ENCODE measurements at regions not wholly inside any gene's neighbourhood (a gene's known extent, or its start where the extent isn't known, plus 50 kb on each side); places are given as distances from the start of the nearest gene placed in this dataset.
"Not testable (repeated sequence)": the region's sequence is repeated elsewhere in the genome, so short reads cannot be mapped to it uniquely, and the experiment has no call there.

DNA sequence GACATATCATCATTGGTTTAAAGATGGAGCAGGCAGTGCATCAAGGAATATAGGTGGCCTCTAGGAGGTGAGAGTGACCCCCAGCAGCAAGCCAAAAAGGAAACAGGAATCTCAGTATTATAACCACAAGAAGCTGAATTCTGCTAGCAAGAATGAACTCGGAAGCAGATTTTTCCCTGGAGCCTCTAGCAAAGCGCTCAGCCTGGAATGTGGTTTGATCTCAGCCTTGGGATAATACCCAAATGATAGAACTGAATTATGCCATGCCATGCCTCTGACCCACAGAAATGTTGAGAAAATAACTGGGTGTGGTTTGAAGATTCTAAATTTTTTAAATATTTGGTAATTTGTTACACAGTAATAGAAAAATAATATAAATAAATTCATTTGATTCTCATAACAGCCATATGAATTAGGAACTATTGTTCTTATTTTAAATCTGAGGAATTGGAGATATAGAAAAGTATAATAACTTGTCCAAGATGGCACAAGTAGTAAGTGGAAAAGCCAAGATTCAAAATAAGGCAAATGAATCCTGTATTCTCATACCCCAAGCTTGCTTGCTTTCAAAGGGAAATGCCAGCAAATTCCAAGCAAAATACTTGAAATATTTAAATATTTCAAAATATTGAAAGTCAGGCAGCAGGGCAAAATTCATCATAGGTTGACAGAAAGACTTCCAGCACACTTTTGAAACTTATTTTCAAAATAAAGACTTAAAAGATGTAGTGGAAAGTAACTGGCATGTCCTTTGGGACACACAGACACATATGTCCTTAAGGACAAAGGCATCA, 567.4 kb downstream of the KCNA4 start:
- TF ChIP-seq, protein P1, sequence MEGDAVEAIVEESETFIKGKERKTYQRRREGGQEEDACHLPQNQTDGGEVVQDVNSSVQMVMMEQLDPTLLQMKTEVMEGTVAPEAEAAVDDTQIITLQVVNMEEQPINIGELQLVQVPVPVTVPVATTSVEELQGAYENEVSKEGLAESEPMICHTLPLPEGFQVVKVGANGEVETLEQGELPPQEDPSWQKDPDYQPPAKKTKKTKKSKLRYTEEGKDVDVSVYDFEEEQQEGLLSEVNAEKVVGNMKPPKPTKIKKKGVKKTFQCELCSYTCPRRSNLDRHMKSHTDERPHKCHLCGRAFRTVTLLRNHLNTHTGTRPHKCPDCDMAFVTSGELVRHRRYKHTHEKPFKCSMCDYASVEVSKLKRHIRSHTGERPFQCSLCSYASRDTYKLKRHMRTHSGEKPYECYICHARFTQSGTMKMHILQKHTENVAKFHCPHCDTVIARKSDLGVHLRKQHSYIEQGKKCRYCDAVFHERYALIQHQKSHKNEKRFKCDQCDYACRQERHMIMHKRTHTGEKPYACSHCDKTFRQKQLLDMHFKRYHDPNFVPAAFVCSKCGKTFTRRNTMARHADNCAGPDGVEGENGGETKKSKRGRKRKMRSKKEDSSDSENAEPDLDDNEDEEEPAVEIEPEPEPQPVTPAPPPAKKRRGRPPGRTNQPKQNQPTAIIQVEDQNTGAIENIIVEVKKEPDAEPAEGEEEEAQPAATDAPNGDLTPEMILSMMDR (IDR thresholded peaks at IDR 0.05), result no peak
- ATAC-seq (ENCODE audit: low FRiP score), result peak; percentile 73
- no peak for DNase-seq (ENCODE audit: low spot score)

DNA sequence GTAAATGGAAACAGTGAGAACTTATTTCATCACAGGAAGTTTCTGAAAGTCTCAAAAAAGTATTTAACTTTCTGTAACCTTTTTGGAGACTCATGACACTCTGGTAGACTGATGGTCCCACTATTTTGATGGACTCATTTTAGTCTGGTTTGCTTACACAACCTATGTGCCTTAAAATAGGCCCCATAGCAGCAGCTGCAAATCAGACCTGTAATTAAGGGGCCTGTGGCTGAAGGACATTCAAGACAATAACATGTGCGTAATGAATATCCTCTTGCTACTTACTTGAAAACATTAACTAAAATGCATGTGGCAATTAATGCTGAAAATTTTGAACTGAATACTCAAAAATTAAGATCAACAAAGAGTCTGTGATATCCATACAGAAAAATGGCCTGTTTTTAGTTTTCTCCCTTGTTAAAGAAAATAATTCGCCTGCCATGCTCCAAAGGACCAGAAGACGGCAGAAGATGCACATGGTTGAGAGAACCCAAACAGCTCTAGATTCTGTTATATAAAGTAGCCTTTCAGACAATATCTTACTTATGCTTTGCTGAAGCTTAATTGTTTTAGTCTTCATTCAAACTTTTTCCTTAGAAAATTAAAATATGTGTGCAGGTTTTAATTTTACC, 568.5 kb downstream of the KCNA4 start:
- no peak for DNase-seq (ENCODE audit: low spot score)
- peak; percentile 74 for ATAC-seq (ENCODE audit: low FRiP score)
- TF ChIP-seq, protein P1 (IDR thresholded peaks at IDR 0.05), result no peak

DNA sequence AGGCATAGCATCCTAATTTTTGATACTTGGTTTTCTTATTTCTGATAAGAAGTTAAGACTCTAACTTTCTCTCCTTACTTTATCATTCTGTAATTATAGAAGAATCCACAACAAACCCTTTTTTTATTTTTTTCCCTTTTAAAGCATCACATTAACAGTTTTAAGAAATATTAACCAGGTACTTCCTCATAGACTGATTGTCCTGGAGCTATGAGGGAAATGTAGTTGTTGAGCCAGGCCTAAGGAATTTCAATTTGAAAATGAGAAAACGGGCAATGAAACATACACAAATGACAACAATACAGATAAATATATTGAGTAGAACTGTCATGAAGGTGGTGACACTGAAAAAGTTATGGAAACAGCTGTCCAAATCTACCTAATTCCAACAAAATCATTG, 569.0 kb downstream of the KCNA4 start:
- TF ChIP-seq, protein P1 (IDR thresholded peaks at IDR 0.05), result no peak
- ATAC-seq (ENCODE audit: low FRiP score), result no peak
- DNase-seq (ENCODE audit: low spot score), result no peak

DNA sequence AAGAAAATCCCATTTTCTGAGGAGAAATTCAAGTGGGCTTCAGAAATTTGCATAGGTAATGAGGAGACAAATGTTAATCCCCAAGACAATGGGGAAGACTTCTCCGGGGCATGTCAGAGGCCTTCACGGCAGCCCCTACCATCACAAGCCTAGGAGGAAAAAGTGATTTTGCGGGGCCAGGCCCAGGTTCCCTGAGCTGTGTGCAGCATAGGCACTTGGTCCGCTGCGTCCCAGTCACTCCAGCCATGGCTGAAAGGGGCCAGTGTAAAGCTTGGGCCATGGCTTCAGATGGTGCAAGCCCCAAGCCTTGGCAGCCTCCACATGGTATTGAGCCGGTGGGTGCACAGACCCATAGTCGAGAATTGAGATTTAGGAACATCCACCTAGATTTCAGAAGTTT, 570.7 kb downstream of the KCNA4 start:
- ATAC-seq (ENCODE audit: low FRiP score), result no peak
- TF ChIP-seq, protein P1 (IDR thresholded peaks at IDR 0.05), result no peak
- no peak for DNase-seq (ENCODE audit: low spot score)

DNA sequence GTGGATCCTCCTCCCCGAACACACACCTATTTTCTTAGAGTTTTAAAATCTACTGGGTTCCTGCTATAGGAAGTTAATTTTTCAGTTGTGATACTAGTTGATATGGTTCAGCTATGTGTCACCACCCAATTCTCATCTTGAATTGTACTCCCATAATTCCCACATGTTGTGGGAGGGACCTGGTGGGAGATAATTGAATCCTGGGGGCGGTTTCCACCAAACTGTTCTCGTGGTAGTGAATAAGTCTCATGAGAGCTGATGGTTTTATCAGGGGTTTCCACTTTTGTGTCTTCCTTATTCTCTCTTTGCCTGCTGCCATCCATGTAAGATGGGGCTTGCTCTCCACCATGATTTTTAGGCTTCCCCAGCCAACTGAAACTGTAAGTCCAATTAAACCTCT, 571.6 kb downstream of the KCNA4 start:
- not testable (repeated sequence) for ATAC-seq (ENCODE audit: low FRiP score); DNase-seq (ENCODE audit: low spot score)

DNA sequence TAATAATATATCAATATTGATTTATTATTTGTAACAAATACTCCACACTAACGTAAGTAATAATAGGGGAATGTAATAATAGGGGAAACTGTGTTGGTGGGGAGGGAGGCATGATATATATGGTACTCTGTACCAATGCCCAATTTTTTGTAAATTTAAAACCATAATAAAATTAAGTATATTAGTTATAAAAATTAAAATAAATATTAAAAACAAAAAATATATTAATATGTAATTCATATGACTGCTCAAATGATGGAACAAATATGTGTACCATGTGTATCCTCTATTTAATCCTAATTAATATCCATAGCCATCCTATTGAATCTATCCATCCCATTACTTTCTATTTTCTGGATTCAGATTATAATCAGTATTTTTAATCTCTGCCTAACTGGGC, 578.0 kb downstream of the KCNA4 start:
- DNase-seq (ENCODE audit: low spot score), result no peak
- TF ChIP-seq, protein P1 (IDR thresholded peaks at IDR 0.05), result no peak
- ATAC-seq (ENCODE audit: low FRiP score), result no peak

DNA sequence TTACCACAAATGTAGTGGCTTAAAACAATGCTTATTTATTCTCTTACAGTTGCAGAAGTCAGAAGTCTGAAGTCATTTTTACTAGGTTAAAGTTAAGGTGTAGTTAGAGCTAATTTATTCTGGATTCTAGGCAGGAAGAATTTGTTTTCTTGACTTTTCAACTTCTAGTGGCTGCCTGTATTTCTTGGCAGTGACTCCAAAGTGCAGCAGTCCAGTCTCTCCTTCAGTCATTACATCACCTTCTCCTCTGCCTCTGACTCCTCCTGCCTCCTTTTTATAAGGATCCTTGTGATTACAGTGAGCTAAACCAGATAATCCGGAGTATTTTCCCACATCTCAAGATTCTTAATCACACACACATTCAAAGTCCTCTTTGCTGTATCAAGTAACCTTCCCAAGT, 581.4 kb downstream of the KCNA4 start:
- DNase-seq (ENCODE audit: low spot score) (no peak), ATAC-seq (ENCODE audit: low FRiP score) (no peak)
- TF ChIP-seq, protein P1 (IDR thresholded peaks at IDR 0.05), result no peak

All from omental fat pad (tissue), 3 donors.